Hypothalamus (tissue), 51 donors: ENCODE measurements at regions not wholly inside any gene's neighbourhood (a gene's known extent, or its start where the extent isn't known, plus 50 kb on each side); places are given as distances from the start of the nearest gene placed in this dataset.

Experiments
- DNase-seq, 51 donors: peaks; one replicate each; lab custom pipeline; 2025; lab: John Stamatoyannopoulos, UW

DNA sequence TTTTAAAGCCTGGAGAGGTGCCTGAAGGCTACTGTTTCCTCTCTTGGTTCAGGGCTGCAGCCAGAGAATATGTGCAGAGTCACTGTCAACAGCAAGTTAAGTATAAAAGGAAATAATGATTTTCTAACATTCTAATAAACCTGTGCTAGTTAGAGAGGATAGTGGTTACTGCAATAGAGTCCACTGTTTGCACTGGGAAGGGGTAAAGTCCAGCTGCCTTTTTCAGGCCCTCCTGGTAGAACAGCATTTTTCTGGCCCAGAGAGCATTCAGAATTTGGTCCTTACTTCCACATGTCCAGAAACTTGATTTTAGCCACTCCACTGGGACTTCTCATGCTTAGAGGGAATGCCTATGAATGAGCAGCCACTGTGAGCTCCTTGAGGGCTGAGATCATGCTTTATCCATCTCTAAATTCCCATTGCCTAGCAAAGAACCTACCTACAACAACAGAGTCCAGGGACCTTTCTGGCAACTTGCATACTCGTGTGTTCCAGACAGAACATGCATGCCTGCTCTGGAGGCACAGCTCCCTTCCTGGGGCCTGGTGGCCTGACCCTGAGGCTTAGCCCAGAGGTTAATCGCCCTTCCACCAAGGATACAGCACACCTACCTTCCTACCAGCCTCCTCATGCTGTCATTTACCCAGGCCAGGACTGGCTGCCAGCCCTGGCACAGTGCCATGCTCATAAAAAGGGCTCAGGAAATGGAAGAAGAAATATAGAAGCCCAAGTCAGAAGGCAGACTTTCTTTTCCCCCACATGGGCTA is 50.3 kb upstream of the ATP13A3 start:
- DNase-seq: peak in 4 of 51 donors; percentile 3 to 7 (median 4)
